Natural killer cell treated with Interleukin-12 subunit alpha and Interleukin-12 subunit beta and Interleukin-15 and Interleukin-18, amount 100 ng/mL, for 72 hours (primary cell): ENCODE measurements at regions not wholly inside any gene's neighbourhood (a gene's known extent, or its start where the extent isn't known, plus 50 kb on each side); places are given as distances from the start of the nearest gene placed in this dataset.

Experiments used
- ATAC-seq, 2 donors: fragments of 150-1000 bp; cut with Tn5 transposase in 1 of 2; sonication (Bioruptor Pico), chemical (Tn5 transposase) in 1 of 2; 2 replicates each; pipeline ENCODE4 v1.10.0; 2021
- DNase-seq: peaks from one replicate; pipeline ENCODE4 v3.0.0; 2022; ENCODE audit warnings: low spot score
- H3K27ac Mint-ChIP-seq, 2 donors: 1 replicate in 1 of 2; 2 replicates in 1 of 2; pipeline ENCODE4 v1.8.0; 2022; ENCODE audit warnings: mixed read lengths in 2 of 2, mild to moderate bottlenecking in 1 of 2, moderate library complexity in 1 of 2
- H3K27me3 Mint-ChIP-seq, 2 donors: 1 replicate in 1 of 2; 2 replicates in 1 of 2; pipeline ENCODE4 v1.8.0; 2022; ENCODE audit warnings: mixed read lengths in 2 of 2
- H3K36me3 Mint-ChIP-seq: one replicate; pipeline ENCODE4 v1.8.0; 2022; ENCODE audit warnings: mixed read lengths
- H3K4me1 Mint-ChIP-seq, 2 donors: 1 replicate in 1 of 2; 2 replicates in 1 of 2; pipeline ENCODE4 v1.8.0; 2022; ENCODE audit warnings: low read depth in 2 of 2, mixed read lengths in 2 of 2, mild to moderate bottlenecking in 1 of 2
- H3K4me3 Mint-ChIP-seq: one replicate; pipeline ENCODE4 v1.8.0; 2022; ENCODE audit warnings: mixed read lengths
- H3K9me3 Mint-ChIP-seq: 2 replicates; pipeline ENCODE4 v1.8.0; 2022; ENCODE audit warnings: mixed read lengths

DNA sequence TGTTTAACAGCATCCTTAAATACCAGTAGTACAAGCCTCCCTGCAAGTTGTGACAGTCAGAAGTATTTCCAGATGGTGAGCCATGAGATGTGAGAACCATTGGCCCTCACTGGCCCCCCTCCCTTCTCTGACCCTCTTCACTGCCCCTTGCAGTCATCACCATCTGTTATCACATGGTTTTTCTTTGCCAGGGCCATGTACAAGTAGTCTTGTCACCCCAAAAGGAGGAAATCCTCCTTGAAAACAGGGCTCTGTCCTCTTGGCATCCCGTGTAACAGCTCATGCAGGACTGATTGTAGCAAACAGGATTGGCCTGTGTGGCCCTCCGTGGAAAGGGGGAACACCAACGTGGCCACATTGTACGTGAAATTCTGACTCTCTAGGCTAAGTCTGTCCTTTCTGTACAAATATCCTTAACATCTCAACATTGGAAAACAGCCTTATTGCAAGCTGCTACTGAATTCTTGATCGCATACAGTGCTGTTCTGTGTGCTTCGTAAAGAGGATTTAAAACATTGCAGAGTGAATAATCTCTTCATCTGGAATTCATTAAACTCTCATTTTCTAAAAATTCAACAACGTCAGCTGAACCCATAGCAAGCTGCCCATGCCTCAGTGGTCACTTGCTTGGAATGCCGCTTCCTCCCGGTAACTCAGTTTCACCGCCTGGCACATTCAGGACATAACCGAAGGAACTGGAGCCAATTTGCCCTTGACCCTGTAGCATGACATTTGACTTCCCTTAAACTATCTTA, 171.7 kb downstream of the ATPSCKMT start:
- Mint-ChIP-seq H3K4me3 (no peak overlapping the region), H3K36me3 (no peaks in the 10 kb centered on the region), H3K9me3 (peaks cover 8% of the 10 kb centered on the region), H3K27ac (no peak overlapping the region), H3K27me3 (no peaks in the 10 kb centered on the region), H3K4me1 (no peaks in the 10 kb centered on the region)
- no peak for DNase-seq
- no peak for ATAC-seq

DNA sequence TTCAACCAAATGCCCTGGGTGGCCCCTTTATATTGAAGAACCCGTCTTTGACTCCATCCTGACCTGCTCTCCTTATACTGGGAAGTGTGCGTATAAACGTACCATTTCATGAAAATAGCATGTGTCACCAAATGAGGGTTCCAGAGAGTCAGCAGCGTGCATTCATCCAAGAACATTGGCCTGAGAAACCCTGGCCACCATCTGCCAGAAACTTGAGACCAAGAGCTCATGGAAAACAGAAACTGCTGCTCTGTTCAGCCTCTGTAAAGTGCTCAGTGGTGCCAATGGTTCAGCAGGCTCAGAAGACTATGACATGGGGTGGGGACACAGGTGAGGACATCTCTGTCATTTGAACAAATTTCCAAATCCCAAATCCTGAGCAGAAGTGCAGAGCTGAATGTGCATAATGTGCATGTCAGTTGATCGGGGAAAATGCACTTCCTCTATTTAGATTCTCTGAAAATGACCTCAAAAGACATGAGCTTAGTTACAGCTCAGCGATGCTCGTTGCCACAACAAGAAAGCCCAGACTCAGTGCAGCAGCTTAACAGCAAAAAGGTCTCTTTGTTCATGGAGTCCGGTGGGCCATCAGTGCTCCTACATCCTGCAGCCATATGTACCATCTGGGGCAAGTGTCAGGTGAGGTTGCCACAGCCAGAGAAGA, 176.1 kb downstream of the ATPSCKMT start:
- H3K27me3 Mint-ChIP-seq = no peaks in the 10 kb centered on the region
- ATAC-seq = no peak
- no peaks in the 10 kb centered on the region for H3K4me1 Mint-ChIP-seq
- no peak overlapping the region for H3K27ac Mint-ChIP-seq
- H3K36me3 Mint-ChIP-seq = no peaks in the 10 kb centered on the region
- H3K9me3 Mint-ChIP-seq = peaks cover 7% of the 10 kb centered on the region
- no peak overlapping the region for H3K4me3 Mint-ChIP-seq
- DNase-seq = no peak

DNA sequence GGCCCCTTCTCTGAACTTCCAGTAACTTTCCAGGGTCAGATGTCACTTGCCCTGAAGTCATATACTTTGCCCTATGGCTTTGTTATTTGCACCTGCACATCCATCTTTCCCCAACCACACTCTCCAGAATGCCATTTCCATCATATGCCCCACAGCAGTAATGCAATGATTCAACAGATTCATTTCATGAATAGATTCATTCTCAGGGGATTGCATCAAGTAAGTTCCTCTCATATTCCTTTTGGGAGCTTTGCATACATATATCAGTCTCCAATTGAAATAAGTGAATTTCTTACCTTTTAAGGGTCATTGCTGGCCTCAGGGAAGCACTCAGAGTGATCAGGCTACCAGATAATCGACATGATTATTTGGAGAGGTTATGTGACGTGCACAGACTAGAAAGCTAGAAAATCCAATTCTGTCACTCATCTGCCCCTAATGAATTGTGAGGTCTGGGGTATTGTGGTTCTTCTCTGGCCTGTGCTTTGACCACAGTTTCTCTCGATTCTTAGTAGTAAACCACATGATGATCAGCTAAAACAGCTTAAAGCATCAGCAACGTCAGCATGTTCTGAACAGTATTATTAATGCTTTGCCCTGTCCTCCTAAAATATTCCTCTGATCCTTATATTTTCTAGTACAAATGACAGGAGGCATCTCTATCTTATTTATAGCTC, 179.9 kb downstream of the ATPSCKMT start:
- H3K4me1 Mint-ChIP-seq = no peaks in the 10 kb centered on the region
- DNase-seq (no peak), ATAC-seq (no peak)
- peaks cover 7% of the 10 kb centered on the region for H3K9me3 Mint-ChIP-seq
- no peak overlapping the region for H3K4me3 Mint-ChIP-seq
- H3K36me3 Mint-ChIP-seq = no peaks in the 10 kb centered on the region
- H3K27ac Mint-ChIP-seq = no peak overlapping the region
- no peaks in the 10 kb centered on the region for H3K27me3 Mint-ChIP-seq

DNA sequence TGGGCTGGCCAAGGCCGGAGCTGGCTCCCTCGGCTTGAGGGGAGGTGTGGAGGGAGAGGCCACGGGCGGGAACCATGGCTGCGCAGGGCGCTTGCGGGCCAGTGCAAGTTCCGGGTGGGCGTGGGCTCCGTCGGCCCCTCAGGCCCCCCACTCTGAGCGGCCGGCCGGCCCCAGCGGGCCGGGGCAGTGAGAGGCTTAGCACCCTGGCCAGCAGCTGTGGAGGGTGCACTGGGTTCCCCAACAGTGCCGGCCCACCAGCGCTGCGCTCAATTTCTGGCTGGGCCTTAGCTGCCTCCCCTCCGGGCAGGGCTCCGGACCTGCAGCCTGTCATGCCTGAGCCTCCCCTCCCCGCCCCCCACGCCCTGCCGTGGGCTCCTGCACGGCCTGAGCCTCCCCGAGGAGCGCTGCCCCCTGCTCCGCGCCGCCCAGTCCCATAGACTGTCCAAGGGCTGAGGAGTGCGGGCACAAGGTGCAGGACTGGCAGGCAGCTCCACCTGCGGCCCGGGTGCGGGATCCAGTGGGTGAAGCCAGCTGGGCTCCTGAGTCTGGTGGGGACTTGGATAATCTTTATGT, 184.2 kb downstream of the ATPSCKMT start:
- Mint-ChIP-seq H3K27me3 (no peaks in the 10 kb centered on the region), H3K4me1 (no peaks in the 10 kb centered on the region), H3K27ac (no peak overlapping the region), H3K9me3 (peaks cover 4% of the 10 kb centered on the region), H3K4me3 (no peak overlapping the region), H3K36me3 (no peaks in the 10 kb centered on the region)
- ATAC-seq (peak; percentile 15 to 24), DNase-seq (no peak)

DNA sequence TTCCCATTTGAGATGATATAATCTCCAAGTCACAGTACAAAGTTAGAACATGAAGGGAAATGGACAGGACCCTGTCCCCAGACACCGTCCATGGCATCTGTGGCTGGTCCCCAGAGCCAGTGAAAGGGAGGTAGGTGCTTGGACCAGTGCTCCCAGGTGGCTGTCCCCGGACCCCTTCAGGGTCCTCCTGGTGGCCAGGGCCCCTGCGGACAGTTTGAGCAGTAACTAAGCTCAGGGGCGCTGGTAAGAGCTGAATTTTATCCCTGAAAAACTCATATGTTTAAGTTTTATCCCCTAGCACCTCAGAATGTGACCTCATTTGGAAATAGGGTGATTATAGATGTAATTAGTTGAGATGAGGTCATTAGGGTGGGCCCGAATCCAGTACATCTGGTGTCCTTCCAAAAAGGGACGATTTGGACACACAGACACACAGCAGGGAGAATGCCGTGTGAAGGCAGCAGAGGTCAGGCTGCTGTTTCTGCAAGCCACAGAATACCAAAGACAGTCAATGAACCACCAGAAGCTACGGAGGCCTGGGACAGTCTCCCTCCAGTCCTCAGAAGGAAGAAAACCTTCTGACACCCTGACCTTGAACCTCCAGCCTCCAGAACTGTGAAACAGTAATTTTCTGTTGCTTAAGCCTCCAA, 185.0 kb downstream of the ATPSCKMT start:
- Mint-ChIP-seq H3K9me3 (peaks cover 3% of the 10 kb centered on the region), H3K36me3 (no peaks in the 10 kb centered on the region), H3K27me3 (no peaks in the 10 kb centered on the region), H3K4me1 (no peaks in the 10 kb centered on the region), H3K27ac (no peak overlapping the region), H3K4me3 (no peak overlapping the region)
- DNase-seq (no peak), ATAC-seq (no peak)

DNA sequence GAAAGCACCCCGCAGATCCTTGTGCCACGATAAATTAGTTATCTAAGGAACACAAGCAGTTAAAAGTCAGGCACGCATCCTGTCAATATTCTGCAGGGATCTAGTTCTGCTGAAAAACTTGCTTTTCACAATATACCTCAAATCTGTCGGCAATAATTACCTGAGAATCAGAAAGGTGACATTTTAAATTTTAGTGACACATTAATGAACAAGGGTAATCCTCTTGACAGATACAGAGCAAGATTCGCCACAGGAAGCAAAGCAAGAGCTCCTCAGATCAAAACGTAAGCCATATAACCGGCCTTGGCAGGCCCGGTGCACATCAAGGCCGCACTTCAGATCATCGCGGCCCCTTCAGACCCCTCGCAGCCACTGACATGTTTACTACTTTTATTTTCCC, 185.7 kb downstream of the ATPSCKMT start:
- no peaks in the 10 kb centered on the region for H3K9me3 Mint-ChIP-seq
- ATAC-seq (no peak), DNase-seq (no peak)
- H3K4me1 Mint-ChIP-seq = no peaks in the 10 kb centered on the region
- no peaks in the 10 kb centered on the region for H3K36me3 Mint-ChIP-seq
- H3K27ac Mint-ChIP-seq = no peak overlapping the region
- no peaks in the 10 kb centered on the region for H3K27me3 Mint-ChIP-seq
- H3K4me3 Mint-ChIP-seq = no peak overlapping the region

DNA sequence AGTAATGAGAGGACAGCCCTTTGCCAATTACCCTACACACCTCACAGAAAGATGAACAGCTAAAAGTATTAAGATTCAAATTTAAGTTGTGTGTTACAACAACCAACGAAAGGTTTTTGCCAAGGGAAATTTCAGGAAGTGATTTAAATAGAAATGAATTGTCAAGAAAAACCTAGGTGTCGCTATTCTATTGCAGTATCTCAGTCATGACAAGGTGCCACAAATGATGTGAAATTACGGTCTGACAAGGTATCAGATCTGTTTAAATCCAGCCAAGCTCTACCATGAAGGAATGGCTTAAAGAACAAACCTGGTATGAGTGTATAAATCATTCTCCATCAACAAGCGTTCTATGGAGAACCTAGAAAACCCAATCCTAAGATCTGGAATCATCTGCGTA, 189.7 kb downstream of the ATPSCKMT start:
- no peaks in the 10 kb centered on the region for H3K36me3 Mint-ChIP-seq
- ATAC-seq = no peak

DNA sequence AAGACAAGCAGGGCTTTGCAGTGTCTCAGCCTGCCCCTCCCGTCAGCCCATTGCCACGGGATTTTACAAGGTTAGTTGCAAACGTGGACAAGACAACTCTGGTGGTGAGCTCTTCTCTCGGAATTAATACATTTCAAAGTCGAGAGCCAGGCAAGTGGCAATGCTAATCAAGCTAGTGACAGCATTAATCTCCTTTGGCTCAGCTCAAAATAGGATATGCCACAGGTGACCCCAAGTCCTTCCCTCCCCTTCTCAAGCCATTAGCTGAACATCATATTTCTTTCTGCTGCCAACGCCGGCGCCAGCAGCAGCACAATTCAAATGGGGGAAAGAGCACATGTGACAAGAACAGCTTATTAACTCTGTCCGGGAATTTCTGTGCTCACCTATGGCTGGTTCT, 190.1 kb downstream of the ATPSCKMT start:
- no peak for DNase-seq
- ATAC-seq = no peak
- Mint-ChIP-seq H3K36me3 (no peaks in the 10 kb centered on the region), H3K4me3 (no peak overlapping the region), H3K27me3 (no peaks in the 10 kb centered on the region), H3K9me3 (peaks cover 4% of the 10 kb centered on the region), H3K4me1 (no peaks in the 10 kb centered on the region), H3K27ac (no peak overlapping the region)

More for the DNA sequence above, 189.7 kb downstream of the ATPSCKMT start:
- no peak overlapping the region for H3K27ac Mint-ChIP-seq
- no peak for DNase-seq
- H3K4me1 Mint-ChIP-seq = no peaks in the 10 kb centered on the region
- no peaks in the 10 kb centered on the region for H3K27me3 Mint-ChIP-seq
- H3K4me3 Mint-ChIP-seq = no peak overlapping the region
- peaks cover 4% of the 10 kb centered on the region for H3K9me3 Mint-ChIP-seq

DNA sequence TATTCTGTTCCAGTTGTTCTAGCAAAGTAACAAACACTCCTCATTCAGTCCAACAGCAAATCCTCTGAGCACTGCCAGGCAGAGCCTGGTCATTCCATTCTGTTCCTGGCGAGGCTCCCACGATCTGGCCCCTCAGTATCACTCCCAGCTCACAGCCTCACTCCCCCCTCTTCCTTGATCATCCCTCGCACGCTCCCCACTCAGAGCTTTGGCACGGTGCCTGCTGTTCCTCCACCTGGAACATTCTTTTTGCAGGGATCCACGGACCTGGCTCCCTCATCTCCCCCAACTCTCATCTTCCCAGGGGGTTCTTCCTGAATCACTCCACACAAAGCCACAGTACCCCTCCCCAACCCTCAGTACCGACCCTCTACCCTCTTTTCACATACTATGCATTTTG, 192.3 kb downstream of the ATPSCKMT start:
- H3K27me3 Mint-ChIP-seq = no peaks in the 10 kb centered on the region
- H3K4me3 Mint-ChIP-seq = no peak overlapping the region
- H3K36me3 Mint-ChIP-seq = peaks cover 7% of the 10 kb centered on the region
- ATAC-seq = no peak
- H3K4me1 Mint-ChIP-seq = no peaks in the 10 kb centered on the region
- peaks cover 16% of the 10 kb centered on the region for H3K9me3 Mint-ChIP-seq
- no peak for DNase-seq
- no peak overlapping the region for H3K27ac Mint-ChIP-seq

DNA sequence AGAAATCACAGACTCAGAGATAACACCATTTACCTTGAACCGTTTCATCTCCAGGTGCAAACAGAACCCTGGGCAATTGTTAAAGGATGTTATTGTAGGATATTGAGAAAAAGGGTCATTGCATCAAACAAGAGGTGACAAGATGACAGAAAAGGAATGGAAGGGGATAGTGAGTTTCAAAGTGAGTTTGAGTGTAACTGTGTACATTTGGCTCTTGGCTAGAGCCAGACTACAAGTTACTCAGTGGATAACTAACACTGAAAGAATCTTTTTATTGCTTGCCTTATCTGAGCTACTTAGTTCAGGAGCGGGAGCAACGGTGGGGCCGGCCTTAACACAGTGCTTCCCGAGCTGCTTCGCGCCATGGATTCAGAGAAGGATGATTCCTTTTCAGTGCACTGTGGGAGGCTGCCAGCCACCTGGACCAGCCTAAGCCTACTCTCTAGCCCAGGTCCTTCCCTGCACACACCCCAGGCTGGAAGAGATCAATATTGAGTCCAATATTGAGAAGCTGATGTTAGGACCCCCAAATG, 193.4 kb downstream of the ATPSCKMT start:
- Mint-ChIP-seq H3K4me1 (no peaks in the 10 kb centered on the region), H3K27ac (no peak overlapping the region), H3K9me3 (peaks cover 17% of the 10 kb centered on the region), H3K27me3 (no peaks in the 10 kb centered on the region), H3K4me3 (no peak overlapping the region), H3K36me3 (peaks cover 7% of the 10 kb centered on the region)
- ATAC-seq = no peak
- DNase-seq = no peak

DNA sequence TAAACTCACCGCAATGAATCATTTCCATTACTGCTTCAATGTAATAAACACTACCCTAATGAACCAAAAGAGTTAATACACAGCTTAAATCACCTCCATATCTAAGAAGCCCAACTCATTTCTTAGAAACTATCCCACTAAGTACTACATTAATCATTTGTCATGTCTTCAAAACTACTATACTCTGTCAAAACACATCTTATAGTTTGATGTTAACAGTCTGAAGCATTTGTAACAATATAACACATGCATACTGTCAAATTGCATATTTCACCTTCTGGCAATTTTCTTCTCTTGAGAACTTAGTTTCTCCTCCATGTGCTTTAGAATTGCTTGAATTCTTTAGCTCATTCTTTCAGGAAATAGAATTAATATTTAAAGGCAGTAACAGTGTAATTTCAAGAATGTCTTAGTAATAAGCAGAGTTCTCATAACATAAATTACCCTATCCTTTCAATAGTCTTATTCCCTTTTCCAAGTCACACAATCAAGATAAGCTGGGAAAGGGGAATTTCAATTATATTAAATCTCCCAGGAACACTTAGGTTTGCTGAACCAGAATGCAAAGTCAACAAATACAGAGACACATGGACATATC, 199.7 kb downstream of the ATPSCKMT start:
- Mint-ChIP-seq H3K9me3 (peaks cover 23% of the 10 kb centered on the region), H3K27ac (no peak overlapping the region), H3K4me1 (no peaks in the 10 kb centered on the region), H3K27me3 (no peaks in the 10 kb centered on the region), H3K4me3 (no peak overlapping the region), H3K36me3 (peaks cover 12% of the 10 kb centered on the region)
- no peak for DNase-seq
- no peak for ATAC-seq

DNA sequence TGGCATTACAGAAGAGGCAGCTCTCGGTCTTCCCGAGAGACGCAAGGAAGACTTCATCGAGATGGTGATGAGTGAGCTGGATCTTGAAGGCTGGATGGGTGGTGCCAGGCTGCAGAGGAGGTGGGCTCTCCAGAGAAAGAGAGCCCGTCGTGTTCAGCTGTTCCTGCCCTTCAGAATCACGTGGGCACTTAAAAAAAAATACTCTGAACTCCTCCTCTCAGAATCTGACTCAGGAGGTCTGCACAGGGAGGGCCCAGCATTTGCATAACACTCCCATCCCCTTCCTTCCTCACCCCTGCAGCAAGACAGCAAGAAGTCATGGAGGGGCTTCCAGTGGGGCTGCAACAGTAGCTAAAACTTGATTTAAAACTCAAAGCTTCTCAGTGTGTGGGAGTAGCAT, 203.0 kb downstream of the ATPSCKMT start:
- H3K9me3 Mint-ChIP-seq = peaks cover 12% of the 10 kb centered on the region
- H3K36me3 Mint-ChIP-seq = peaks cover 6% of the 10 kb centered on the region
- H3K27me3 Mint-ChIP-seq = no peaks in the 10 kb centered on the region
- no peak overlapping the region for H3K4me3 Mint-ChIP-seq
- no peak for DNase-seq
- H3K4me1 Mint-ChIP-seq = no peaks in the 10 kb centered on the region
- ATAC-seq = no peak
- no peak overlapping the region for H3K27ac Mint-ChIP-seq

DNA sequence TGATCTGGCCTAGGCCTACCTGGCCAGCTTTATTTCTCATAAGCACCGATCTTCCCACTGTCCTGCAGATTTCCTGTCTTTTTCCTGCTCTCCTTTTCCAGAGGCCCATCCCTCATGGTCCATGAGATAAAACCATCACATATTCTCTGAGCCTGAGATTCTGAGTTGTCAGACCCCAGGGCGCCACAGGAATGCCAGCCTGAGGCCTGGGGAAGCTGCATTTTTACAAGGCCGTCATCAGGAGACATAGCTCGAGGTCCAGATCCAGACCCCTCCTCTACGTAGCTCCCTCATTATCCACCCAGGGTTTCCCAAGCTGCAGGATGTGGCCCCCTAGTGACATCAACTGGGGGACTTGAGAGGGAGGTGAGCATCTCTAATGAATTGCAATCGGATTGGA, 204.3 kb downstream of the ATPSCKMT start:
- Mint-ChIP-seq H3K27me3 (no peaks in the 10 kb centered on the region), H3K27ac (no peak overlapping the region), H3K9me3 (peaks cover 13% of the 10 kb centered on the region), H3K4me3 (no peak overlapping the region), H3K4me1 (no peaks in the 10 kb centered on the region), H3K36me3 (no peaks in the 10 kb centered on the region)
- ATAC-seq (no peak), DNase-seq (no peak)
